ENCODE measurements at regions not wholly inside any gene's neighbourhood (a gene's known extent, or its start where the extent isn't known, plus 50 kb on each side); places are given as distances from the start of the nearest gene placed in this dataset.

GRCh38 chr2:18136881-18137475 is 258.5 kb downstream of the KCNS3 start:
- TF ChIP-seq CTCF (IDR thresholded peaks at IDR 0.05; ENCODE audit: low read depth, low read length, missing input control) = no peak
- no peak for TF ChIP-seq MAX (IDR thresholded peaks at IDR 0.05)
- TF ChIP-seq EGR1 (IDR thresholded peaks at IDR 0.05; ENCODE audit: low read depth in 2 of 2) = no peak
- TF ChIP-seq YY1 (IDR thresholded peaks at IDR 0.05) = no peak
- no peak for TF ChIP-seq ZBTB33 (IDR thresholded peaks at IDR 0.05)
- TF ChIP-seq TAF1 (conservative IDR thresholded peaks at IDR 0.05) = no peak

Data from liver (tissue), 3 donors.